D341Med (cell line): ENCODE measurements at regions not wholly inside any gene's neighbourhood (a gene's known extent, or its start where the extent isn't known, plus 50 kb on each side); places are given as distances from the start of the nearest gene placed in this dataset.
"Not testable (repeated sequence)": the region's sequence is repeated elsewhere in the genome, so short reads cannot be mapped to it uniquely, and the experiment has no call there.

Experiments
- DNase-seq: peaks from one replicate; pipeline ENCODE4 v3.0.0; 2012; ENCODE audit warnings: low spot score

DNA sequence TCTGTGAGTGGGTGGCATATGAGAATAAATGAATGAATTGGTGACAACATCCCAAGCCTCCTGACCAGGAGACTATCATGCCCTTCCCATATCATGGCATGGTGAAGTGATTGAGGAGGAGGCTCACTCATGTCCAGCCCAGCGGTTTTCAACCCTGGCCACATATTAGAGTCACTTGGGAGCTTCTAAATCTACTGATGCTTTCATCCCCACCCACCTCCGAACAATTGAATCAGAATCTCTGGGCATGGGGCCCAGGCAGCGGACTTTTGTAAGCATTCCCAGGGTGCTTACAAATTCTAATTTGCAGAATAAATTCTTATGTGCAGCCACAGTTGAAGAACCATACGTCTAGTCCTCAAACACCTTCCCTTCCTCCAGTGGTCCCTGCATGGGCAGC is 81.7 kb upstream of the SEC11C start:
- DNase-seq = no peak

DNA sequence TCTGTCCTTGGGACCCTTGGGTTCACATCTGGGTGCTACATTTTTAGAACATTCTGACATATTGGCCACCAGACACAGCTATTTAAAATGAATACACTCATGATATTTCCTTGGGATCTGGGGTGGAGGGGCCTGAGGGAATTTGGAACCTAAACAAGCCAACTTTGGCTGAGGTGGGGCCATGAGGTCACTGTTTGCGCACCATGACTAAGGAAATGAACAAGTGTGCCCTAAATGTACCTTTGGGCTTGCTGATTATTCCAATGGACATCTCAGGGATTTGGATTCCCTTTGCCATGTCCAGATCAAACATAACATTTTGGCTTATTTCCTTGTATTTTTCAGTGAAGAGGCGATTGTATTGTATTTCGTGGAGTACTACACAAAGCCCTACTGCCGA is 80.5 kb upstream of the SEC11C start:
- no peak for DNase-seq

GRCh38 chr18:59060551-59060950 is 79.1 kb upstream of the SEC11C start:
- no peak for DNase-seq

DNA sequence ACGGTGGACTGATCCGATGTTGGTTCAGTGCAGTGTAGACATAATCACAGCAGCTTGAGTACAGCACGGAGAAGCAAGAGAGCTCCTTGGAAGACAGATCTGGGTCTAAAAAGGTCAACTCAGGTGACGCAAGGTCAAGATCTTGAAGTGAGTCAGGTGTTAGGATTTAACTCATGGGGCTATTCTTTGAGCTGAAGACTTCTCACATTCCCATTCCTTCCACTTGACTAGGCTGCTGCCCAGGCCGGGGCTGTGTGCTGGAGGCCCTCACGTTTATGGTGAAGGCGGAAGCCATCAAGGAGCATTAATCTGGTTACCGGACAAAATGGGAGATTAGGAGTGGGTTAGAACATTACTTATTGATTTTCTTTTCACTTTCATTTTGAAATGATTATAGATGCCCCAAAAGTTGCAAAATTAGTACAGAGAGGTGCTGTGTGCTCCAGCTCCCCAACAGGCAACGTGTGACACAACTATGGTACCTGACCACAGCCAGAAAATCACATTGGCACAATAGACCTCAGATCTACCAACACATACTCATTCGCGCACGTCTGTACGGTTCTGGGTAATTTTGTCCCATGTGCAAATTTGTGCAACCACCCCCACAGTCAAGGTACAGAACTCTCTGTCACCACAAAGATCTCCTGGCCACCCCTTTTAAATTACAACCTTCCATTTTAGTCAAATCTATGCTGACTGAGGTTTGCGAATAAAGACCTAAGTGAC is 77.6 kb upstream of the SEC11C start:
- DNase-seq = no peak

- no peak for DNase-seq
These were observed 77.1 kb upstream of the SEC11C start for GRCh38 chr18:59062643-59063006.

DNA sequence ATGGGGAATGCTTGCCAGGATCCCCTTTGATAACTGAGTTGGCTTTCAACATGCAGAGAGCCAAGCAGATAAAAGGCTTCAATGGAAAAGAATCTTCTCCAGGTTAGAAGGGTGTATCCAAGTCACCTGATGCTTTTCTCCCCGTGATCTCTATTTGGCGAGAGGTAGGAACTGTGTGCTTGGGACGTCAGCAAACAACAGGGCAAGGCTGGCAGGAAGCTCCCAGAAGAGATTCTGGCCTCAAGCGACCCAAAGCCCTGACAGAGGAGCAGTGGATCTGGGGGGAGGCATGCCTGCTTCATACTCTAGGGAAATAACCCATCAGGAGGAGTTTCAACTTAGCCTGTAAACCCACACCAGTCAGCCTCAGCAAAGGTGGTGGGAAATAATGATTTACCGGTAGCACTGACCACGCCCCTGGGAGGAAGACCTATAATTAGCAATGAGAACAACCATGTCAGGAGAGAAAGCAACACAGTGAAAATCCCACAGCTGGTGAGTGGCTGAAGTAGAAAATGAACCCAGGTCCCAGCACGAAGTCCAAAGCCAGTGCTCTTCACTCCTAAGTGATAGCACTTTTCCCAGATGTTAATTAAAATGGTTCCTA is 76.3 kb upstream of the SEC11C start:
- no peak for DNase-seq

DNA sequence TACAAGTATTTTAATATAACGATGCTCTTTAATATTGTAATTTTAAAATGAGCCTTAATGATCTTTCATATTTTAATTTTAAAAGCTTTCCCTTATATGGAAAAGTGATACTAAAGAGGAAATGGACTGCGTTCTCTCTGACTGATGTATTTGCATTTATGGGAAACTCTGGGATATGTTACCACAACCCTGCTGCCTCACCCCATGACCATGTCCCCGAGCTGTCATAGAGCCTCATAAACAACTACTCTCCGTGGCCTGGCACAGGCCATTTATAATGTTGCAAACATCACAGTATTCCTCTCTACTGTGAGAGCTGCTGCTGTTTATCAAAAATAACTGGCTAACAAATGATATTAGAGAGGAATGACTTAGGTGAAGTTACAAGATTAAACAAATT is 75.8 kb upstream of the SEC11C start:
- no peak for DNase-seq

GRCh38 chr18:59065684-59066083 is 74.0 kb upstream of the SEC11C start:
- DNase-seq = no peak

GRCh38 chr18:59067873-59068272 is 71.8 kb upstream of the SEC11C start:
- peak; percentile 64 for DNase-seq

DNA sequence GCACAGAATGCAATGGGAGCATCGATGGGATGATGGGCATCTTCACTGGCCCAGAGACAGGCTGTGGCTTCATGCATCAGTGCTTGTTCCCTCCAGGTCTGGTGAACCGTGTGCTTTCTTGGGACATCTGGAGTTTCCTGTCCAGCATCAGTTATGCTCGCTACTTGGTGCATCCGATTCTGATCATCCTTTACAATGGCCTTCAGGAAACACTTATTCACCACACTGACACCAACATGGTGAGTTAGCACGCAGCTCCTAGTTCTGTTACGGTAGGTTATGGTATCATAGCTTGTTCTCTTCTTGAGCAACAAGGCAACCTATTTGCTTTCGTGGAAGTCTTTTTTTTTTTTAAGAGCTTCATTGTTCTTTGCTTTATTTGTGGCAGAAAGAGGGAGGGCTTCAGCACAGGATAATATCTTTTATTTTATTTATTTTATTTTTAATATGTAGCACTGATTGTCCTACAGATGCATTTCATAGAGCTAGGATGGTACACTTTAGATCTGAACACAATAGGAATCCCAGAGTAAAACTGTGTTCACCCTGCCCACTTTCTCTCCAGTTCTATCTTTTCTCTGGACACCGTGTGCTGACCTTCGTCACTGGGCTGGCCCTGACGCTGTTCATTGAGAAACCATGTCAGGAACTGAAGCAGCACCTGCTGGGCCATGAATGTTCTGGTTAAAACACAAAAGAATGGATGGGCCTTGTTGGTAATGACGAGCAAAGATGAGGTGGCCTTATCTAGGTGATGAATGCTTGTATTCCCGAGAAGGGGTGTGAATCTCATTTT is 71.2 kb upstream of the SEC11C start:
- DNase-seq = no peak

DNA sequence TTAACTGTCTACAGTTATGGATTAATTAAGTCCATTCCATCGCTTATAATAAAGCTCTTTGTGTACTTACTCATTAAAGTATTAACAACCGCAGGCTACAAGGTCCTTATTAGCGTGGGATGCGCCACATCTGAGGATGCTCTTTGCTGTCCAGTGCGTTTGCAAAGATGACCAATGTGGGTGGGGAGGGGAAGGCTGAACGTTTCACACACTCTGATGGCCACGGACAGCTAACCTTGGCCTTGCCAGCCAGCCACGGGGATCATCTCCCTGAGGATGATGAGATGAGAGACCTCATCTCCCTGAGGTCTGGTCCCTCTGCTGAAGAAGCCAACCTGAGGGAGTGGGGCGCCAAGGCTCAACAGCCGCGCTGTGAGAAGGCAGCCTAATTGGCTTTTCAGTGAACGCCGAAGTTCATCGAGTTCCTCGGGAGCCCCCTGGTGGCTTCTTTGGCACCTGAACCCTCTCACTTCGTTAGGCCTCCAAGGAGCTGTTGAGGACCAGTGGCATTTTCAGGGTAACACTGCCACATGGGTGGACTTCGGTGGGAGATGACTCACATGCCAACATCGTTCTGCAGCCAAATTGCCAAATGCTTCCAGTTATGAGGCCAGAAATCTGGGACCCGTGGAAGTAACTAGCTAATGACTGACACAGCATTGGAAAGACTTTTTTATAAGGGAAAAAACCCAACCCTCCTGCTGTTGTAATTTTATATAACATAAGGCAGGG is 69.3 kb upstream of the SEC11C start:
- DNase-seq = peak; percentile 91

DNA sequence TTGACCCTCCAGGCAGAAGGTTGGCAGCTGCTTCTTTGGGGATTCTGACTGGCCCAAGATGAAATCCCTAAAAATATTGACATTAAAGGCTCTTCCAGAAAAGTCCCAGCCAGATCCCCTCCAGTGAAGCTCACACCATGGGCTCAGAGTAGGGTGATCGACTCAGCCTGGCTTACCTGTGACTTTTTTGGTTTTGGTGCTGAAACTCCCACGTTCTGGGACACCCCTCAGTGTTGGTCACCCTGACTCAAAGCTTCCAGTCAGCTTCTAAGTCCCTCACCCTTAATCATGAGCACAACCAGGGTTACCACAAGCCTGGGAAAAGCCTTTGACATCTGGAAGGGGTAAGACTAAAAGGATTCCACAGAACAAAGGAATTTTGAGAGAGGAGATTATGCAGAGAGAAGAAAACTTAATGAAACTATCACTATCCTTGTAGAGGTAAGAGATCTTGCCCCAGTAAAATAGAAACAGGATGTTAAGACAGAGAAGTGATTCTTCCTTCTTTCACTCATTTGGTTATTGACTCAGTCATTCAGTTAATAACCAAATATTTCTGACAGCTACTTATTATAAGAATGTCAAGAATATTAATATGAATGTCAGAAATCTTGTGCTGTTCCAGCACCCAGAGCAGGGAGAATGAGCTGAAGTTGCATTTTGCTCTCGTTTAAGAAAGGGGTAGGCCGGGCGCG is 66.8 kb upstream of the SEC11C start:
- no peak for DNase-seq

- DNase-seq = no peak
These were observed 63.8 kb upstream of the SEC11C start for GRCh38 chr18:59075923-59076322.

- peak; percentile 53 for DNase-seq
These were observed 60.4 kb upstream of the SEC11C start for GRCh38 chr18:59079264-59079663.

- DNase-seq = not testable (repeated sequence)
These were observed 59.8 kb upstream of the SEC11C start for GRCh38 chr18:59079687-59080501.

GRCh38 chr18:59083136-59083818 is 56.4 kb upstream of the SEC11C start:
- DNase-seq = no peak

GRCh38 chr18:59085126-59085794 is 54.4 kb upstream of the SEC11C start:
- no peak for DNase-seq

DNA sequence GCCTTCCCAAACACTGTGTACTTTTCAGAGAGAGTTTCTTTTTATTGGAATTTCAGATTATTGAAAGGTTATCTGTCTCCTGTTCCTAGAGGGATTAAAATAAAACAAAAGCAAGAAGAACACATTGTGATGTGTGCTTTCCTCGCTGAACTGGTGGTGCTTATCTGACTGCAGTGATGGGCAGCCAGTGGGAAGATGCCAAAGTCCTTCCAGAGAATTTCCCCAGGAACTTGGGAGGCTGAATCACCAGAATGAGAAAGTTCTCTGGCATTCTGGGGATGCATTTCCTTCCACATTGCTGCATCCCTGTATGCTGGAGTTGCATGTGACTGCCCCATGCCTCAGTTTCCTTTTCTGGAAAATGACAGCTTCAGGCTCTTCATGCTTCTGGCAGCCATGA is 53.9 kb upstream of the SEC11C start:
- DNase-seq = no peak

DNA sequence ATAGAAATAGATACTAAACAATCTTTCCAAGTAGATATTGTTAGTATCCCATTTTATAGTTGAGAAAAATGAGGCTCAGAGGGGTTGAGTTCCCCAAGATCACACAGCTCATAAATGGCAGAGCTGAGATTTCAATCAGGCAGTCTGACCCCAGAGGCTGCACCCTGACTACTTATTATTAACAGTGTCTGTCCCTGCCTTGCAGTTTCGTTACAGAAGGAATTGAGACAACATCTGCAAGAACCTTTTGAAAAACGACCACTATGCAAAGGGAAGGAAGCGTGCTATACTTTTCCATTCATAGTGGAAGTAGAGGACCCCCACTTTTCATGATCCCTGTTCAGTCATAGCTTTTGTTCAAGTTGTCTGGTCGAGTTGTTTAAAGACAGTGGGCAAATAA is 53.2 kb upstream of the SEC11C start:
- no peak for DNase-seq

- no peak for DNase-seq
These were observed 52.3 kb upstream of the SEC11C start for GRCh38 chr18:59087391-59087790.
